Activated CD8-positive, alpha-beta memory T cell treated with anti-CD3 and anti-CD28 coated beads for 36 hours (primary cell): ENCODE measurements at regions not wholly inside any gene's neighbourhood (a gene's known extent, or its start where the extent isn't known, plus 50 kb on each side); places are given as distances from the start of the nearest gene placed in this dataset.
"Not testable (repeated sequence)": the region's sequence is repeated elsewhere in the genome, so short reads cannot be mapped to it uniquely, and the experiment has no call there.

Experiments used
- CTCF ChIA-PET: fragments of 350-600 bp; sonication (Branson Sonifier 250); formaldehyde crosslinking; loops from one replicate; lab custom pipeline; 2021; ENCODE audit warnings: antibody characterized with exemption; lab: Charles Lee
- POLR2A ChIA-PET: fragments of 350-600 bp; sonication (Branson Sonifier 250); formaldehyde crosslinking; loops from one replicate; lab custom pipeline; 2021; ENCODE audit warnings: antibody characterized with exemption; lab: Charles Lee

- CTCF ChIA-PET, result interaction anchor here (0.7 kb wide), 1 partner anchor 439 kb away, joined by 3 read pairs; no protein-coding TSS in a partner anchor
Measured at GRCh38 chr12:92063641-92064040, 82.0 kb downstream of the BTG1 start.

GRCh38 chr12:92062539-92063493 is 82.8 kb downstream of the BTG1 start:
- ChIA-PET POLR2A (interaction anchor here (0.6 kb wide), 1 partner anchor 84 kb away, joined by 3 read pairs; no protein-coding TSS in a partner anchor), CTCF (no interaction called here)

More at GRCh38 chr12:92063641-92064040, 82.0 kb downstream of the BTG1 start:
- POLR2A ChIA-PET, result no interaction called here

- CTCF ChIA-PET, result interaction anchor here (0.6 kb wide), 1 partner anchor 615 kb away, joined by 3 read pairs; no protein-coding TSS in a partner anchor
- POLR2A ChIA-PET, result no interaction called here
Measured at GRCh38 chr12:92061061-92061460, 84.6 kb downstream of the BTG1 start.

GRCh38 chr12:92059960-92060359 is 85.7 kb downstream of the BTG1 start:
- ChIA-PET CTCF (no interaction called here), POLR2A (no interaction called here)

GRCh38 chr12:92058664-92059063 is 87.0 kb downstream of the BTG1 start:
- ChIA-PET POLR2A (interaction anchor here (0.6 kb wide), 1 partner anchor 36 kb away, joined by 8 read pairs; no protein-coding TSS in a partner anchor), CTCF (no interaction called here)

- POLR2A ChIA-PET, result not testable (repeated sequence)
- CTCF ChIA-PET, result interaction anchor here (0.7 kb wide), 1 partner anchor 13 kb away, joined by 3 read pairs; no protein-coding TSS in a partner anchor
Measured at GRCh38 chr12:92056756-92057155, 88.9 kb downstream of the BTG1 start.

- CTCF ChIA-PET, result no interaction called here
- POLR2A ChIA-PET, result no interaction called here
Measured at GRCh38 chr12:92056290-92056689, 89.4 kb downstream of the BTG1 start.

- CTCF ChIA-PET, result no interaction called here
- POLR2A ChIA-PET, result no interaction called here
Measured at GRCh38 chr12:92055877-92056276, 89.8 kb downstream of the BTG1 start.

- ChIA-PET POLR2A (no interaction called here), CTCF (no interaction called here)
Measured at GRCh38 chr12:92051441-92051840, 94.2 kb downstream of the BTG1 start.

- POLR2A ChIA-PET, result no interaction called here
- CTCF ChIA-PET, result no interaction called here
Measured at GRCh38 chr12:92049403-92049802, 96.2 kb downstream of the BTG1 start.

GRCh38 chr12:92047393-92047826 is 98.2 kb downstream of the BTG1 start:
- POLR2A ChIA-PET, result no interaction called here
- CTCF ChIA-PET, result no interaction called here

GRCh38 chr12:92046557-92047392 is 98.9 kb downstream of the BTG1 start:
- ChIA-PET CTCF (no interaction called here), POLR2A (no interaction called here)

- ChIA-PET POLR2A (no interaction called here), CTCF (no interaction called here)
Measured at GRCh38 chr12:92045852-92046251, 99.8 kb downstream of the BTG1 start.

- POLR2A ChIA-PET, result no interaction called here
- CTCF ChIA-PET, result interaction anchor here (1.0 kb wide), 1 partner anchor 13 kb away, joined by 3 read pairs; no protein-coding TSS in a partner anchor
Measured at GRCh38 chr12:92044435-92044834, 101.2 kb downstream of the BTG1 start.

GRCh38 chr12:92042791-92043531 is 102.7 kb downstream of the BTG1 start:
- ChIA-PET POLR2A (no interaction called here), CTCF (interaction anchor here (1.0 kb wide), 1 partner anchor 11 kb away, joined by 4 read pairs; no protein-coding TSS in a partner anchor)

- ChIA-PET POLR2A (no interaction called here), CTCF (no interaction called here)
Measured at GRCh38 chr12:92041742-92042141, 103.9 kb downstream of the BTG1 start.

- CTCF ChIA-PET, result no interaction called here
Measured at GRCh38 chr12:92039046-92039445, 106.6 kb downstream of the BTG1 start.

GRCh38 chr12:92038476-92038875 is 107.2 kb downstream of the BTG1 start:
- POLR2A ChIA-PET, result no interaction called here
- CTCF ChIA-PET, result no interaction called here

More at GRCh38 chr12:92039046-92039445, 106.6 kb downstream of the BTG1 start:
- POLR2A ChIA-PET, result no interaction called here
